Activated naive CD8-positive, alpha-beta T cell treated with anti-CD3 and anti-CD28 coated beads, Interleukin-2, amount 50 U/mL, for 24 hours (primary cell): ENCODE measurements at regions not wholly inside any gene's neighbourhood (a gene's known extent, or its start where the extent isn't known, plus 50 kb on each side); places are given as distances from the start of the nearest gene placed in this dataset.
"Not testable (repeated sequence)": the region's sequence is repeated elsewhere in the genome, so short reads cannot be mapped to it uniquely, and the experiment has no call there.

Experiments used
- ATAC-seq: fragments of 150-1000 bp; cut with Tn5 transposase; one replicate; pipeline ENCODE4 v1.10.0; 2021
- DNase-seq: peaks from one replicate; pipeline ENCODE4 v3.0.0; 2021
- H3K27ac Mint-ChIP-seq: one replicate; pipeline ENCODE4 v1.8.0; 2021; ENCODE audit warnings: mild to moderate bottlenecking, mixed read lengths
- H3K27me3 Mint-ChIP-seq: one replicate; pipeline ENCODE4 v1.8.0; 2021; ENCODE audit warnings: mixed read lengths
- H3K36me3 Mint-ChIP-seq: one replicate; pipeline ENCODE4 v1.8.0; 2021; ENCODE audit warnings: low read depth, mixed read lengths
- H3K4me1 Mint-ChIP-seq: one replicate; pipeline ENCODE4 v1.8.0; 2021; ENCODE audit warnings: mixed read lengths
- H3K4me3 Mint-ChIP-seq: one replicate; pipeline ENCODE4 v1.8.0; 2021; ENCODE audit warnings: mild to moderate bottlenecking, moderate library complexity, mixed read lengths
- H3K9me3 Mint-ChIP-seq: one replicate; pipeline ENCODE4 v1.8.0; 2021; ENCODE audit warnings: mixed read lengths

DNA sequence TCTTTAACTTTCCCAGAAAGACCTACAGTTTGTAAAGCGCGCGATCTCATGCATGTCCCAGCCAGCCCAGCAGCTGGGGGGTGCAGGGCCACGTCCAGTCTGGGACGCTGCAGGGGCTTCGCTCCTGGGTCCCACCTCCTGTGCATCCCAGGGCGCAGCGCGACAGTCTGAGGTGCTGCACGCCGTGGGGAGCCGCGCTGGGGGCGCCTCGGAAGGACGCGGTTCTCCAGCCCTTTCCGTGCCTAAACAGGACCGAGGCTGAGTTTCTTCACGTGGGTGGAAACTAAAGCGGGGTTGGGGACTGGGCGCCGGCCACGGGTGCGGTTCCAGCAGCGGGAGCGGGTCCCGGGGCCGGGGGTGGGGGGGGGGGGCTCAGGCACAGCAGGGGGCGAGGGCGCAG lies 221.4 kb downstream of the TP53TG3F start:
- not testable (repeated sequence) for DNase-seq, H3K4me3 Mint-ChIP-seq, H3K27ac Mint-ChIP-seq, H3K36me3 Mint-ChIP-seq, ATAC-seq, H3K9me3 Mint-ChIP-seq, H3K4me1 Mint-ChIP-seq, H3K27me3 Mint-ChIP-seq

DNA sequence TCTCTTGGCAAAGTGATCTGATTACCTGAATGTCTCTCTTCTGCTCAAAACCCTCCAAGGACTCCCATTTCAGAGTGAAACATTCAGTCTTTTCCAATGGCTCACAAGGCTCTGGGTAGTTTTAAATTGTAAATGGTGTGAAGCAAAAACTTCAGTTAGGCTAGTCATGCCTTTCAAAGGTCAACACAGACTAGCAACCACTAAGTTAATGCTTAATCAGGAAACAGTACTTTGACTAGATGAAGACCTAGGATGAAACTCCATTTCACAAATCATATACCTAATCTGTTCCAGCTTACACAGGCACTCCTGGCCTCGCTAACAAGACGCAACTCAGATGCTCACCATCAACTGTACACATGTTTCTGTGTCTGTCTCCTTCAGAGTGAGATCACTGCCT lies 240.9 kb downstream of the TP53TG3F start:
- not testable (repeated sequence) for H3K4me1 Mint-ChIP-seq, DNase-seq, H3K9me3 Mint-ChIP-seq, H3K36me3 Mint-ChIP-seq, ATAC-seq, H3K4me3 Mint-ChIP-seq, H3K27ac Mint-ChIP-seq, H3K27me3 Mint-ChIP-seq

DNA sequence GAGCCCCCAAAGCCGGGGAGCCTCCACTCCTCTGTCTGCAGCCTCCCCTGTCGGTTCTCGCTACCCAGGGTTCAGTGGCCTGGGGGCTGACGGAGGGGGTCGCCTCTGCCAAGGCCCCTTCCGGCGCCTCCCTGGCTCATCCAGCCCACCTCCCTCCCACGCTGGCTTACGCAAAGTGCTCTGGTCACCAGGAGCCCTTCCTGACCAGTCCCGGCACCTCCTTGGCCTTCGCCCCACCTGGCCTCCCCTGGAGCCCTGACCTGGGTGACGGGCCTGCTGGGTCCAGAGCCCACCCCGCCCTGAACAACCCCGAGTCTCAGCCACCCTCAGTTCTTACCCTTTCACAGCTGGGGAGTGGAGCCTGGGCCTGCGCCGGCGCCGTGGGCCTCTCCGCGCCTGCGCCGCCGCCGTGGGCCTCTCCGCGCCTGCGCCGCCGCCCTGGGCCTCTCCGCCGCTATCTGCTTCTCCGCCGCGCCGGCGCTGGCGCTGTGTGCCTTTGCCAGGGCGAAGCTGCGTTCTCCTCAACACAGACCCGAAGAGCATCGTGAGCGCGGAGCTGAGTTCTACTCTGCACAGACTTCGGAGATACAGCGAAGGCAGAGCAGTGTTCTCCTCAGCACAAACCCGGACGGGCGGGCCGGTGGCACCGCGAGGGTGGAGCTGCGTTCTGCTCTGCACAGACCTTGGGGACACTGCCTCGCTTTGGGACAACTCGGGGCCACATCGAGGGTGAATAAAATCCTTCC lies 247.6 kb downstream of the TP53TG3F start:
- not testable (repeated sequence) for H3K4me3 Mint-ChIP-seq, DNase-seq, H3K4me1 Mint-ChIP-seq, ATAC-seq, H3K9me3 Mint-ChIP-seq, H3K27me3 Mint-ChIP-seq, H3K27ac Mint-ChIP-seq, H3K36me3 Mint-ChIP-seq

DNA sequence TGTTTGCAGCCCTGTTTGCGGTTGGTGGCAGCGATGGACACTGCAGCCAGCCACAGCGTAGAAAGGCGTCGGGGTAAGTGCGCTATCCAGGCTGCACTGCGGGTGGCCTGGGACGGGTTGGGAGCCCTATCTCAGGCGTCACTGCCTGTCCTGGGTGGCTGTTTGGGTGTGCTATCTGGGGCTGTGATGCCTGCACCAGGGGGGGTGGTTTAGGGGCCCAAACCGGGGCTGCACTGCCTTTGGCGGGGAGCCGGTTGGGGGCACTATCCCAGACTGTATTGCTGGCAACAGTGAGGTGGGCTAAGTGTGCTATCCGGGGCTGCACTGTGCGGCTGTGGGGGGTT lies 248.2 kb downstream of the TP53TG3F start:
- H3K4me3 Mint-ChIP-seq, H3K27ac Mint-ChIP-seq, DNase-seq, H3K9me3 Mint-ChIP-seq, H3K27me3 Mint-ChIP-seq, ATAC-seq, H3K36me3 Mint-ChIP-seq, H3K4me1 Mint-ChIP-seq: not testable (repeated sequence)

DNA sequence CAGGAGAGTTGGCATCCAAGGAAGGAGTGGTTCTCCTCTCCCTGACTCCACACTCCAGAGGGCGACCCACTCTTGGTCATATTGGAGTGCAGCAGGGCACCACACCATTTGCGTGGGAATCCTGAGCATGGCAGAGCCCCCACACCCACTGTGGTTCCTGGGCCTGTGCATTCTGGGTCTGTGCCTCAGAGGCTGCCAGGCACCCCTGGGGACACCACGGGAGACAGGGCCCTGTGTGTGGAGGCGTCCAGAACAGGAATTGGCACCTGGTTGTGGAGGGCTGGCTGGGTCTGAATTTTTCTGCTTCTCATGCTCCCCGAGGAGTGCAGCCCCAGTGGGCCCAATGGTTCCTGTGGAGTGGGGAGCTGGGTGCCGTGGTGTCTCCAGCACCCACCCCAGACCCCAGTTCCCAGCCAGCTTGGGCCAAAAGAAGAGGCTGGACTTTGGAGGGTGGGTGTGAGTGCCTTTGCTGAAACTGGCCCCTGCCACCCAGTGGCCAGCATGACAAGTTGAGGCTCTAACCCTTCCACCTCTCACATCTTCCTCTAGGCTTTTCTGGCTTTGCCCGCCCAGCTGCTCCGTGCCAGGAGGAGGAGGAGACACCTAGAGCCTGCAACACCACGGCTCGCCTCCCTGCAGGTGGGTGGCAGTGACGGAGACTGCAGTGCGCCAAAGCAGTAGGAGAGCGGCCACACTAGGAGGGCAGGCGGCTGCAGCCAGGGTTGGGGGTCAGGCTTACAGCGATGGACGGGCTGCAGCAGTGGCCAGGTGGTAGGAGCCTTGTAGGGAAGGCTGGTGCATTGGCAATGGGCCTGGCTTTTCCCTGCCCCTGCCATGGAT lies 250.7 kb downstream of the TP53TG3F start:
- not testable (repeated sequence) for H3K4me3 Mint-ChIP-seq, H3K9me3 Mint-ChIP-seq, H3K4me1 Mint-ChIP-seq, H3K36me3 Mint-ChIP-seq, ATAC-seq, H3K27ac Mint-ChIP-seq, DNase-seq, H3K27me3 Mint-ChIP-seq

DNA sequence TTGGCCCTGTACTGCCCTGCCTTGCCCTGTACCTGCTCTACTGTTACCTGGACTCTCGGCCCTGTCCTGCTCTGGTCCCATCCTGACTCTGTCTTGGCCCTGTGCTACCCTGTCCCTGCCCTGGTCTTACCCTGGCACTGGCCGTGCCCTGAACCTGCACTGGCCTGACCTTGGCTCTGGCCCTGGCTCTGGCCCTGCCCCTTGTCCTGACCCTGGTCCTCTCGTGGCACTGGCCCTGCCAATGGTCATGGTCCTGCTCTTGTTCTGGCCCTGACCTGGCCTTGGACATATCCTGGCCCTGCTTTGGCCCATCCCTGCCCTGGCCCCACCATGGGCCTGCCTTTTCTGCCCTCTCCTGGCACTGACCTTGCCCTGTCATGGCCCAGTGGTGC lies 251.3 kb downstream of the TP53TG3F start:
- H3K4me3 Mint-ChIP-seq, H3K4me1 Mint-ChIP-seq, H3K27me3 Mint-ChIP-seq, H3K36me3 Mint-ChIP-seq, DNase-seq, H3K9me3 Mint-ChIP-seq, H3K27ac Mint-ChIP-seq, ATAC-seq: not testable (repeated sequence)

DNA sequence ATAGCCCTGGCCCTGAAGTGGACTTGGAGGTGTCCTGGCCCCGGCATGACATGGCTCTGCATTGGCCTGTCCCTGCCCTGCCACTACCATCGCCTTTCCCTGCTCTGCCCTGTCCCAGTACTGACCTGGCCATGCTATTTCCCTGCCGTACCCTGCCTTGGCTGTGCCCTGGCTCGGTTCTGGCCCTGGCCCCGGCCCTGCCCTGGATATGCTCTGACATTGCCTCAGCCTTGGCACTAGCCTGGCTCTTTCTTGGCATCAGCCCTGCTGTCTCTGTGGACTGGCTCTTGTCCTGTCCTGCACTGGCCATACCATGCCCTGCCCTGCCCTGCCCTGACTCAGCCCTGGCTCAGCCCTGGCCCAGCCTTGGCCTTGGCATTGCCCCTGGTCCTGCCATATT lies 252.2 kb downstream of the TP53TG3F start:
- not testable (repeated sequence) for H3K27ac Mint-ChIP-seq

DNA sequence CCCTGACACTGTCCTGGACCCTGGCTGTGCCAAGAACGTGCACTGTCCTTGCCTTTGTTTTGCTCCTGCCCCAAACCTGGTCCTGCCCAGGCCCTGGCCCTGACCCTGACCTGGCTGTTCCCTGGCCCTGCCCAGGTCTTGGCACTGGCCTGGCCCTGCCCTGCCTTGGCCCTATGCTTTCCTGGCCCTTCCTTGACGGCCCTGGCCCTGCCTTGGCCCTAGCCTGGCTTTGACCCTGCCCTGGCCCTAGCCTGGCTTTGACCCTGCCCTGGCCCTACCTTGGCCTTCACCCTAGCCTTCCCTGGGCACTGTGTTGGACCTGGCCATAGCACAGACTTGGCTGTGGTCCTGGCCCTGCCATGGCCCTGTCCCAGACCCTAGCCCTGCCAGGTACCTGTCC lies 252.9 kb downstream of the TP53TG3F start:
- not testable (repeated sequence) for H3K27ac Mint-ChIP-seq, H3K36me3 Mint-ChIP-seq, ATAC-seq, H3K9me3 Mint-ChIP-seq, H3K4me1 Mint-ChIP-seq, H3K4me3 Mint-ChIP-seq, DNase-seq, H3K27me3 Mint-ChIP-seq

More for the DNA sequence above, 252.2 kb downstream of the TP53TG3F start:
- not testable (repeated sequence) for H3K4me3 Mint-ChIP-seq, H3K9me3 Mint-ChIP-seq, H3K4me1 Mint-ChIP-seq, DNase-seq, ATAC-seq, H3K27me3 Mint-ChIP-seq, H3K36me3 Mint-ChIP-seq

DNA sequence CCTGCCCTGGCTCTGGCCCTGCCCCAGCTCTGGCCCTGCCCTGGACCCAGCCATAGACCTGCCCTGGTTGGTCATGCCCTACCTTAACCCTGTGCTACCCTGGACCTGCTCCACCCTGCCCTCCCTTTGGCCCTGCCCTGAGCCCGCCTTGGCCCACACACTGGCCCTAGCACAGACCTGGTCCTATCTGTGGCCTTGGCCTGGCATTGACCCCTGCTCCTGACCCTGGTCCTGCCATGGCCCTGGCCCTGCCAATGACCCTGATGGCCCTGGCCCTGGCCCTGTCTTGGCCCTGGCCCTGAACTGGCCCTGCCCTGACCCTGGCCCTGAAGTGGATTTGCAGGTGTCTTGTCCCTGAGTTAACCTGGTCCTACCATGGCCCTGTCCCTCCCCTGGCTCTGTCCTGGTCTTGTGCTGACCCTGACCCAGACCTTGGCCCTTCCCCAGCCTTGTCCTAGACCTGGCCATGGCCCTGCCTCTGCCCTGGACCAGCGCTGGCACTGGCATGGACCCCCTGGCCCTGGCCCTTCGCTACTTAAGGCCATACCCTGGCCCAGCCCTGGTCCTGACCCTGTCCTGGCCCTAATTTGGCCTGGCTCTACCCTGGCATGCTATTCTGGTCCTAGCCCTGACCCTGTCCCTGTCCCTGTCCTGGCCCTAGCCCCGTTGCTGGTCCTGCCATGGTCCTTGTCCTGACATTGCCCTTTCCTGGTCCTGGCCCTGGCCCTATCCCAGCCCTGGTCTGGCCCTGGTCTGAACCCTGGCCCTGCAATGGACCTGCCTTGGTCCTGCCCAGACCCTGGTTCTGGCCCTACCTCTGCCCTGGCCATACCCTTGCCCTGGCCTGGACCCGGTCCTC lies 253.7 kb downstream of the TP53TG3F start:
- H3K36me3 Mint-ChIP-seq, H3K27me3 Mint-ChIP-seq, DNase-seq, H3K9me3 Mint-ChIP-seq, ATAC-seq, H3K27ac Mint-ChIP-seq, H3K4me1 Mint-ChIP-seq, H3K4me3 Mint-ChIP-seq: not testable (repeated sequence)

DNA sequence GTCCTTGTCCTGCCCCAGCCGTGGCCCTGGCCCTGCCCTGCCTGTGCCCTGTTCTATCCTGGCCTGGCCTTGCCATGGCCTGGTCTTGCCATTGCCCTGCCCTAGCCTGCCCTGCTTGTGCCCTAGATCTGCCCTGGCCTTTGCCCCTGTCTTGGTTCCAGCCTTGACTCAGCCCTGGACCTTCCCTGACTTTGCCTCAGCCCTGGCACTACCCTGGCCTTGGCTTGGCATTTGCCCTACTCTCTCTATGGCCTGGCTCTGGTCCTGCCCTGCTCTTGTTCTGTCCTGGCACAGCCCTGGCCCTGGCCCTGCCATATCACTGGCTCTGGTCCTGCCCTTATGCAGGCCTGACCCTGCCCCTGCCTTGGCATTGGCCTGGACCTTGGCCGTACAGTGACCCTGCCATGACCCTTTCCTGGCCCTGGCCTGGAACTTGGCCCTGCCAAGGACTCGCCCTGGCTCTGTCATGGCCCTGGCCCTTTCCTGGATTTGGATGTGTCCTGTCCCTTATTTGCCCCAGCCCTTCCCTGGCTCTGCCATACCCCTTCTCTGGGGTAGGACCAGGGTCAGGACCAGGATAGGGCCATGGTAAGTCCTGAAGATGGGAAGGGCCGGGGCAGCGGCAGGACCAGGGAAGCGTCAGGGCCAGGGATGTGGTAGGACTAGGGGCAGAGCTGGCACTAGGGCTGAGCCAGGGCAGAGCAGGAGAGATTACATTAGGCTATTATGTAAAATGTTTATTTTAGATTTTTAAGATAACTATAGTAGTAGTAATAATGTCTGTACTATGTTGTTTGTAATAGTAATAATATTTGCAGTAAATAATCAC lies 254.5 kb downstream of the TP53TG3F start:
- ATAC-seq, H3K4me1 Mint-ChIP-seq, DNase-seq, H3K9me3 Mint-ChIP-seq, H3K27me3 Mint-ChIP-seq, H3K27ac Mint-ChIP-seq, H3K36me3 Mint-ChIP-seq, H3K4me3 Mint-ChIP-seq: not testable (repeated sequence)

DNA sequence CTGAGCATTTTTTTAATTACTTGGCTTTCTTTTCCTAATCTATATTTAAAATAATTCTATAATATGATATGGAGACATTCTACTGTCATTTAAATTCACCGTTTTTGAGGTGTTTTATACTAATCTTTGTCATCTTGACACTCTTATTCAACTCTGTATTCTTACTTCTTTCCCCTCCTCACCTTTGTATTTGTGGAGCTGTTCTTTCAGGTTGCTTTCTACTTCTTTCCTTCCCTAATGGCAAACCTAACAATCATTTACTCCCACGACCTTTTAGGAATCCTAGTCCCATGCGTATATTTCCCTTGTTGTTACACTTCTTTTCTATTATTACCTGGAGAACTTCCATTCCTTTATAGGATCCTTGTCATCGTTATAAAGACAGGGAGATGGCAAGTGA lies 271.8 kb downstream of the TP53TG3F start:
- H3K4me1 Mint-ChIP-seq, H3K36me3 Mint-ChIP-seq, H3K27me3 Mint-ChIP-seq, H3K4me3 Mint-ChIP-seq, H3K27ac Mint-ChIP-seq, DNase-seq, H3K9me3 Mint-ChIP-seq, ATAC-seq: not testable (repeated sequence)

DNA sequence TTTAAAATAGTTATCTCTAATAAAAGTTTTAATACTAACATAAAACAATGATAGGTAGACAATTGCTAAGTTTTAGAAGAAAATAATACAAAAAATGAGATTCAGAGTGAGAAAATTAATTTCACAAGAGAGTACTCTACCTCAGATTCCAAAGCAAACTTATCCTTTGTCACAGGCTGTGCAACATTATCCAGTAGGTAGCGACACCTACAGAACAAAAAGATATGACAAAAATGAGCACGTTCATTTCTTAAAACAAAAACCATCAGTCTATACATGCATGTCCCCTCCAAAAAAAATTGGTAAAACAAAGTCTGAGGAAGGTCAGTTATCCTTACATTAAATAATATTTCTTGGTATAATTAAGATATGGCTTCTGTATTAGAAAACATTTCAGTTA lies 275.2 kb downstream of the TP53TG3F start:
- H3K27ac Mint-ChIP-seq, H3K27me3 Mint-ChIP-seq, H3K4me1 Mint-ChIP-seq, H3K9me3 Mint-ChIP-seq, H3K36me3 Mint-ChIP-seq, ATAC-seq, DNase-seq, H3K4me3 Mint-ChIP-seq: not testable (repeated sequence)

DNA sequence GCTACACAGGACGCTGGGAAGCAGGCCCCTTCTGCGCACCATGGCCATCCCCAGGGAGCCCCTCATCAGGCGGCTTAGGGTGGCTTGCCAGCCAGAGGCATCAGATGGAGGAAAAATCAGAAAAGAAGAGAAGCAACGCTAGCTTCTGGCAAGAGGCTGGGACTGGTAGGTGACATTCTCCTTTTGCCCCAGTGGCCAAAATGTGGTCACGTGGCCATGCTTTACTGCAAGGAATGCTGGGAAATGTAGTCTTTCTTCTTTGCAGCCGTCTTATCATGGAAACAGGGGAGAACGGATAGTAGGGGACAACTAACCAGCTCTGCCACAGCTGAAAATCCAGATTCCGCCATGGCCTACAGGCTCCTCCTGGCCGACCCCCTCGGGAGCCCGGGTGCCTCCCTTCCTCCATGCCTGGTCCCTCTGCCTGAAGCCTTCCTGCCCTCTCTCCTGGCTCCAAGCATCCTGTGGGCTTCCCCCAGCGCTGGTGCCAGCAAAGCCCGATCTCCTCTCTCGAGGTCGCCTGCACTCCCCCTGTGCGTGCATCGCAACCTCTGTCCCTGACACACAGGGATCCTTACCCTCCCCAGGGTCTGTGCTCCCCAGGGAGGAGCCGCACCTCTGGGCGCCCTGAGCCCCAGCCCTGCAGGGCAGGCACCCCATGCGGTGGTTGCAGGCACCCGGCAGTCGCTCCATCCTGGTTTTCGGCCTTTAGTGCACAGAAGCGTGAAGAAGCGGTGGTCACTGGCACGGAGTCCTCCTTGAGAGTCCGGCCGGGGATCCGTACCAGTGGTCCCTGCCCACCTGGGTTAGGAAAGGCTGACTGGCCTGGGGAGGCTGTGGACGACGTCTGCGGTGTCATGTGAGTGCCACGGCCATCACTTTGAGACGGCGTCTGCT lies 307.7 kb downstream of the TP53TG3F start:
- DNase-seq, H3K27me3 Mint-ChIP-seq, H3K9me3 Mint-ChIP-seq, H3K4me3 Mint-ChIP-seq, ATAC-seq, H3K27ac Mint-ChIP-seq, H3K4me1 Mint-ChIP-seq, H3K36me3 Mint-ChIP-seq: not testable (repeated sequence)
